IMR-90 (cell line): ENCODE measurements at regions not wholly inside any gene's neighbourhood (a gene's known extent, or its start where the extent isn't known, plus 50 kb on each side); places are given as distances from the start of the nearest gene placed in this dataset.

Experiments
- ATAC-seq: fragments of 200-7000 bp; cut with Tn5 transposase; 2 replicates; pipeline ENCODE4 v1.9.1; 2020; ENCODE audit warnings: low read depth, mild to moderate bottlenecking, moderate library complexity
- BruUV-seq: library from RNA; stranded (reverse); fragments of 400-500 nt; replicated peaks from 2 replicates; lab custom pipeline; 2021; lab: Mats Ljungman, UMichigan
- CTCF ChIA-PET: fragments of 300-600 bp; formaldehyde crosslinking; extraction: SDS; loops from one replicate; lab custom pipeline; 2021; ENCODE audit warnings: antibody characterized with exemption; lab: Yijun Ruan, JAX
- POLR2A ChIA-PET: fragments of 300-600 bp; sonication (Branson Sonifier 250); formaldehyde crosslinking; loops from one replicate; lab custom pipeline; 2022; ENCODE audit warnings: antibody characterized with exemption; ENCODE audit not compliant: unreplicated experiment; lab: Charles Lee
- DNase-seq: peaks from one replicate; pipeline ENCODE4 v3.0.0; 2013
- H2AFZ ChIP-seq: replicated peaks from 2 replicates; pipeline ENCODE3; 2013; ENCODE audit warnings: low read length, mild to moderate bottlenecking; ENCODE audit not compliant: poor library complexity
- H2AK5ac ChIP-seq: 2 replicates; pipeline ENCODE4 v1.6.1; 2013; ENCODE audit warnings: low read depth, low read length, inconsistent platforms
- H2AK9ac ChIP-seq: replicated peaks from 2 replicates; pipeline ENCODE3; 2013; ENCODE audit warnings: mild to moderate bottlenecking, low read depth, low read length, moderate library complexity; ENCODE audit not compliant: poor library complexity
- H2BK120ac ChIP-seq: 2 replicates; pipeline ENCODE4 v1.6.1; 2013; ENCODE audit warnings: low read depth, low read length, inconsistent platforms
- H2BK15ac ChIP-seq: 3 replicates; pipeline ENCODE4 v1.6.1; 2013; ENCODE audit warnings: low read depth, low read length, inconsistent platforms
- H2BK20ac ChIP-seq: 2 replicates; pipeline ENCODE4 v1.6.1; 2013; ENCODE audit warnings: low read depth, mild to moderate bottlenecking, inconsistent platforms, low read length, moderate library complexity
- H2BK5ac ChIP-seq: 2 replicates; pipeline ENCODE4 v1.6.1; 2013; ENCODE audit warnings: mild to moderate bottlenecking, low read depth, low read length, inconsistent platforms; ENCODE audit not compliant: poor library complexity, severe bottlenecking
- H3K14ac ChIP-seq: replicated peaks from 2 replicates; pipeline ENCODE4 v1.6.1; 2013; ENCODE audit warnings: low read depth, low read length, inconsistent platforms
- H3K18ac ChIP-seq: 2 replicates; pipeline ENCODE4 v1.6.1; 2013; ENCODE audit warnings: low read depth, low read length, control low read depth
- H3K23ac ChIP-seq: 2 replicates; pipeline ENCODE4 v1.6.1; 2013; ENCODE audit warnings: low read depth, low read length, inconsistent platforms
- H3K27ac ChIP-seq: 2 replicates; pipeline ENCODE4 v1.5.1; 2013; ENCODE audit warnings: mild to moderate bottlenecking, control low read depth, low read length; ENCODE audit not compliant: insufficient read depth
- H3K27me3 ChIP-seq: 2 replicates; pipeline ENCODE4 v1.6.1; 2013; ENCODE audit warnings: low read length; ENCODE audit not compliant: control insufficient read depth, insufficient read depth
- H3K36me3 ChIP-seq: 2 replicates; pipeline ENCODE4 v1.6.1; 2013; ENCODE audit warnings: low read length, mixed read lengths; ENCODE audit not compliant: control insufficient read depth, insufficient read depth
- H3K4ac ChIP-seq: 2 replicates; pipeline ENCODE4 v1.6.1; 2013; ENCODE audit warnings: low read depth, low read length, inconsistent platforms
- H3K4me1 ChIP-seq: 2 replicates; pipeline ENCODE4 v1.6.1; 2013; ENCODE audit warnings: low read length, mixed read lengths; ENCODE audit not compliant: control insufficient read depth, insufficient read depth
- H3K4me2 ChIP-seq: 2 replicates; pipeline ENCODE4 v1.6.1; 2013; ENCODE audit warnings: low read depth, mild to moderate bottlenecking, control low read depth, low read length, moderate library complexity
- H3K4me3 ChIP-seq: 2 replicates; pipeline ENCODE4 v1.5.1; 2013; ENCODE audit warnings: low read depth, mild to moderate bottlenecking, control low read depth, low read length, moderate library complexity; ENCODE audit not compliant: insufficient read depth
- H3K56ac ChIP-seq: 2 replicates; pipeline ENCODE4 v1.6.1; 2013; ENCODE audit warnings: low read length, inconsistent platforms; ENCODE audit not compliant: insufficient read depth; ENCODE audit errors: extremely low read depth
- H3K79me1 ChIP-seq, 2 experiments: 2 replicates each; pipeline ENCODE4 v1.6.1; 2013; ENCODE audit warnings: low read length in 2 of 2, inconsistent platforms in 1 of 2, low read depth in 1 of 2
- H3K9ac ChIP-seq: 2 replicates; pipeline ENCODE4 v1.6.1; 2013; ENCODE audit warnings: low read depth, low read length, control low read depth
- H3K9me1 ChIP-seq: 2 replicates; pipeline ENCODE4 v1.6.1; 2013; ENCODE audit warnings: low read length, inconsistent platforms; ENCODE audit not compliant: insufficient read depth
- H3K9me3 ChIP-seq: 2 replicates; pipeline ENCODE4 v1.6.1; 2013; ENCODE audit warnings: low read length; ENCODE audit not compliant: control insufficient read depth, insufficient read depth
- H4K20me1 ChIP-seq: 2 replicates; pipeline ENCODE4 v1.6.1; 2013; ENCODE audit warnings: low read length, inconsistent platforms; ENCODE audit not compliant: insufficient read depth
- H4K5ac ChIP-seq: 2 replicates; pipeline ENCODE4 v1.6.1; 2013; ENCODE audit warnings: mild to moderate bottlenecking, low read depth, low read length, control low read depth
- H4K8ac ChIP-seq, 2 experiments: 2 replicates each; pipeline ENCODE4 v1.6.1; 2013; ENCODE audit warnings: low read depth in 2 of 2, low read length in 2 of 2, control low read depth in 1 of 2, inconsistent platforms in 1 of 2
- H4K91ac ChIP-seq: 2 replicates; pipeline ENCODE4 v1.6.1; 2013; ENCODE audit warnings: low read depth, low read length, inconsistent platforms; ENCODE audit not compliant: insufficient read depth
- BHLHE40 ChIP-seq: fragments of 150-350 bp; IDR thresholded peaks from 2 replicates; pipeline ENCODE4 v1.6.1; 2016; ENCODE audit warnings: mild to moderate bottlenecking, low read depth, low read length
- CEBPB ChIP-seq: IDR thresholded peaks from 2 replicates; pipeline ENCODE4 v1.6.1; 2012; ENCODE audit warnings: low read depth, low read length, improper control_type of control experiment
- CHD1 ChIP-seq: IDR thresholded peaks from 2 replicates; pipeline ENCODE4 v1.6.1; 2012; ENCODE audit warnings: low read depth, low read length, improper control_type of control experiment
- ELK1 ChIP-seq: fragments of 150-350 bp; IDR thresholded peaks from 2 replicates; pipeline ENCODE4 v1.6.1; 2016; ENCODE audit warnings: low read depth, mild to moderate bottlenecking, low read length, moderate library complexity, borderline replicate concordance
- MAZ ChIP-seq: IDR thresholded peaks from 2 replicates; pipeline ENCODE4 v1.6.1; 2012; ENCODE audit warnings: low read depth, mild to moderate bottlenecking, low read length, improper control_type of control experiment, moderate library complexity, borderline replicate concordance
- MXI1 ChIP-seq: IDR thresholded peaks from 2 replicates; pipeline ENCODE4 v1.6.1; 2012; ENCODE audit warnings: low read depth, mild to moderate bottlenecking, low read length, moderate library complexity, borderline replicate concordance
- NFE2L2 ChIP-seq: fragments of 150-350 bp; IDR thresholded peaks from 2 replicates; pipeline ENCODE4 v1.6.1; 2016; ENCODE audit warnings: low read depth, mild to moderate bottlenecking, low read length
- RAD21 ChIP-seq: IDR thresholded peaks from 2 replicates; pipeline ENCODE4 v1.6.1; 2012; ENCODE audit warnings: low read length, improper control_type of control experiment
- RCOR1 ChIP-seq: IDR thresholded peaks from 2 replicates; pipeline ENCODE4 v1.6.1; 2012; ENCODE audit warnings: mild to moderate bottlenecking, low read length, improper control_type of control experiment; ENCODE audit not compliant: insufficient replicate concordance
- RFX5 ChIP-seq: IDR thresholded peaks from 2 replicates; pipeline ENCODE4 v1.8.0; 2012; ENCODE audit warnings: low read depth, mild to moderate bottlenecking, low read length, moderate library complexity
- SMC3 ChIP-seq: fragments of 150-350 bp; IDR thresholded peaks from 2 replicates; pipeline ENCODE4 v1.6.1; 2016; ENCODE audit warnings: low read depth, mild to moderate bottlenecking, antibody characterized with exemption, low read length, moderate library complexity
- USF2 ChIP-seq: fragments of 150-350 bp; IDR thresholded peaks from 2 replicates; pipeline ENCODE4 v1.6.1; 2017; ENCODE audit warnings: mild to moderate bottlenecking, antibody characterized with exemption, low read length, low read depth
- WGBS, 2 experiments: methylation state at CpG; one replicate each; pipeline versions ENCODE4 v1.1.5 to v1.1.7; 2013; ENCODE audit warnings: missing lambda C conversion rate in 2 of 2; ENCODE audit not compliant: insufficient read length in 1 of 2; ENCODE audit errors: extremely low coverage in 2 of 2; 5-methylcytosine and 5-hydroxymethylcytosine counted together
- dilution Hi-C: fragments of 300-500 bp; cut with HindIII; formaldehyde crosslinking; loops from one replicate; pipeline ENCODE4 v1.14.3; 2018; ENCODE audit warnings: low sequenced_read_pairs; ENCODE audit not compliant: unreplicated experiment
- in situ Hi-C: fragments of 300-500 bp; cut with MboI; formaldehyde crosslinking; loops from 3 replicates; pipeline ENCODE4 v1.14.3; 2019; ENCODE audit warnings: low sequenced_read_pairs, inconsistent platforms, mixed read lengths
- intact Hi-C: fragments of 100-400 bp; cut with micrococcal nuclease; formaldehyde crosslinking; loops from 2 replicates; pipeline ENCODE4 v1.10.0; 2022

GRCh38 chr1:67629370-67630075 lies 55.5 kb upstream of the GADD45A start:
- no peak overlapping the region for H3K56ac ChIP-seq
- no peak overlapping the region for H3K23ac ChIP-seq
- H4K20me1 ChIP-seq = no peaks in the 10 kb centered on the region
- 0 out of 2 replicates have a peak, but pooled peaks cover 3% of the 10 kb centered on the region for H3K9me1 ChIP-seq
- intact Hi-C loops = loop anchor here (5.0 kb wide), 1 partner anchor 43 kb away; no protein-coding TSS in a partner anchor
- no peak overlapping the region for H3K18ac ChIP-seq
- DNase-seq (no peak), ATAC-seq (no peak)
- no peak overlapping the region for H2BK120ac ChIP-seq
- no peak overlapping the region for H2BK5ac ChIP-seq
- no peak overlapping the region for H3K4me3 ChIP-seq
- H3K4me1 ChIP-seq = peaks cover 1% of the 10 kb centered on the region; the same call in 1 of the 2 replicates
- no peak overlapping the region for H2AFZ ChIP-seq
- ChIA-PET POLR2A (interaction anchor here (0.9 kb wide), 1 partner anchor 11 kb away, joined by 3 read pairs; no protein-coding TSS in a partner anchor), CTCF (interaction anchor here (1.0 to 1.1 kb wide), 2 partner anchors 8 to 68 kb away, joined by 3 read pairs; no protein-coding TSS in a partner anchor)
- no peak overlapping the region for H4K5ac ChIP-seq
- H3K27me3 ChIP-seq = no peaks in the 10 kb centered on the region; the same call in 1 of the 2 replicates
- H2BK15ac ChIP-seq = no peak overlapping the region
- H3K79me1 ChIP-seq = no peaks in the 10 kb centered on the region
- no peak overlapping the region for H4K91ac ChIP-seq
- no peak overlapping the region for H3K9ac ChIP-seq
- in situ Hi-C loops = no loop called here
- H3K4ac ChIP-seq = no peak overlapping the region
- no peak overlapping the region for H4K8ac ChIP-seq
- H3K36me3 ChIP-seq = no peaks in the 10 kb centered on the region
- H2AK5ac ChIP-seq = 0 out of 2 replicates have a peak overlapping the region, but pooled peaks have one; percentile 5
- dilution Hi-C loops = no loop called here
- H3K27ac ChIP-seq = no peak overlapping the region
- H3K4me2 ChIP-seq = no peak overlapping the region
- no peak overlapping the region for H3K14ac ChIP-seq
- no peak overlapping the region for H2AK9ac ChIP-seq
- no peak overlapping the region for H2BK20ac ChIP-seq
- WGBS, 2 experiments = no CpG with 5 or more reads among the region's 1 CpG
- no peak for TF ChIP-seq CHD1
- no peak for TF ChIP-seq USF2
- TF ChIP-seq NFE2L2 = no peak
- no peak for TF ChIP-seq ELK1
- TF ChIP-seq RCOR1 = no peak
- no peak for TF ChIP-seq CEBPB
- no peak for TF ChIP-seq RFX5
- no peak for TF ChIP-seq RAD21
- TF ChIP-seq SMC3 = no peak
- no peak for TF ChIP-seq MAZ
- no peak for TF ChIP-seq BHLHE40
- no peak for TF ChIP-seq MXI1
- no TSS peak for BruUV-seq
- no peaks in the 10 kb centered on the region for H3K9me3 ChIP-seq
